Activated B cell treated with CpG ODN at 0.5 μM for 24 hours (primary cell): ENCODE measurements at regions not wholly inside any gene's neighbourhood (a gene's known extent, or its start where the extent isn't known, plus 50 kb on each side); places are given as distances from the start of the nearest gene placed in this dataset.

Experiments
- ATAC-seq: fragments of 200-7000 bp; cut with Tn5 transposase; one replicate; pipeline ENCODE4 v1.10.0; 2021; ENCODE audit warnings: low read depth, mild to moderate bottlenecking, moderate library complexity
- CTCF ChIA-PET: fragments of 350-600 bp; sonication (Branson Sonifier 250); formaldehyde crosslinking; loops from one replicate; lab custom pipeline; 2021; ENCODE audit warnings: antibody characterized with exemption; lab: Charles Lee
- POLR2A ChIA-PET: fragments of 350-600 bp; sonication (Branson Sonifier 250); formaldehyde crosslinking; loops from one replicate; lab custom pipeline; 2021; ENCODE audit warnings: antibody characterized with exemption; lab: Charles Lee
- DNase-seq: peaks from one replicate; pipeline ENCODE4 v3.0.0; 2022
- H3K27ac Mint-ChIP-seq: one replicate; pipeline ENCODE4 v1.8.0; 2020; ENCODE audit warnings: mixed read lengths
- H3K27me3 Mint-ChIP-seq: one replicate; pipeline ENCODE4 v1.8.0; 2021; ENCODE audit warnings: mixed read lengths
- H3K36me3 Mint-ChIP-seq: one replicate; pipeline ENCODE4 v1.8.0; 2021; ENCODE audit warnings: low read depth, mixed read lengths
- H3K4me1 Mint-ChIP-seq: one replicate; pipeline ENCODE4 v1.8.0; 2021; ENCODE audit warnings: mixed read lengths
- H3K4me3 Mint-ChIP-seq: one replicate; pipeline ENCODE4 v1.8.0; 2020; ENCODE audit warnings: mild to moderate bottlenecking, mixed read lengths
- H3K9me3 Mint-ChIP-seq: one replicate; pipeline ENCODE4 v1.8.0; 2020; ENCODE audit warnings: mixed read lengths
- CTCF ChIP-seq: fragments of 200-600 bp; IDR thresholded peaks from one replicate; pipeline ENCODE4 v1.8.0; 2022; ENCODE audit warnings: antibody characterized with exemption, mild to moderate bottlenecking
- intact Hi-C: fragments of 100-400 bp; cut with micrococcal nuclease; formaldehyde crosslinking; loops from one replicate; pipeline ENCODE4 v1.15.1; 2024

- H3K36me3 Mint-ChIP-seq: no peaks in the 10 kb centered on the region
- H3K4me3 Mint-ChIP-seq: no peak overlapping the region
- H3K27ac Mint-ChIP-seq: no peak overlapping the region
- ChIA-PET POLR2A (no interaction called here), CTCF (no interaction called here)
- no peak for DNase-seq
- H3K4me1 Mint-ChIP-seq: no peaks in the 10 kb centered on the region
- peaks cover 73% of the 10 kb centered on the region for H3K27me3 Mint-ChIP-seq
- no peak for TF ChIP-seq CTCF
- intact Hi-C loops: no loop called here
- ATAC-seq: no peak
- no peaks in the 10 kb centered on the region for H3K9me3 Mint-ChIP-seq
These were observed 218.1 kb upstream of the FOXF1 start for GRCh38 chr16:86292171-86292775.

GRCh38 chr16:86292942-86293341 is 217.4 kb upstream of the FOXF1 start:
- Mint-ChIP-seq H3K4me1 (no peaks in the 10 kb centered on the region), H3K4me3 (no peak overlapping the region), H3K27me3 (peaks cover 71% of the 10 kb centered on the region), H3K27ac (no peak overlapping the region), H3K36me3 (no peaks in the 10 kb centered on the region), H3K9me3 (no peaks in the 10 kb centered on the region)
- ATAC-seq (no peak), DNase-seq (no peak)
- POLR2A ChIA-PET: no interaction called here
- CTCF ChIA-PET: no interaction called here
- TF ChIP-seq CTCF: no peak
- intact Hi-C loops: no loop called here

GRCh38 chr16:86293906-86294305 is 216.4 kb upstream of the FOXF1 start:
- Mint-ChIP-seq H3K4me3 (no peak overlapping the region), H3K36me3 (no peaks in the 10 kb centered on the region), H3K27me3 (peaks cover 73% of the 10 kb centered on the region), H3K9me3 (no peaks in the 10 kb centered on the region), H3K4me1 (no peaks in the 10 kb centered on the region), H3K27ac (no peak overlapping the region)
- CTCF ChIA-PET: no interaction called here
- POLR2A ChIA-PET: no interaction called here
- ATAC-seq: no peak
- intact Hi-C loops: no loop called here
- TF ChIP-seq CTCF: no peak
- no peak for DNase-seq

GRCh38 chr16:86294535-86295196 is 215.7 kb upstream of the FOXF1 start:
- no peaks in the 10 kb centered on the region for H3K4me1 Mint-ChIP-seq
- intact Hi-C loops: no loop called here
- no peak for DNase-seq
- H3K36me3 Mint-ChIP-seq: no peaks in the 10 kb centered on the region
- no peaks in the 10 kb centered on the region for H3K9me3 Mint-ChIP-seq
- CTCF ChIA-PET: no interaction called here
- peaks cover 66% of the 10 kb centered on the region for H3K27me3 Mint-ChIP-seq
- no peak overlapping the region for H3K27ac Mint-ChIP-seq
- TF ChIP-seq CTCF: no peak
- H3K4me3 Mint-ChIP-seq: no peak overlapping the region
- ATAC-seq: no peak
- POLR2A ChIA-PET: no interaction called here

- Mint-ChIP-seq H3K4me1 (peaks cover 1% of the 10 kb centered on the region), H3K9me3 (no peaks in the 10 kb centered on the region), H3K27ac (no peak overlapping the region), H3K4me3 (no peak overlapping the region), H3K27me3 (peaks cover 63% of the 10 kb centered on the region), H3K36me3 (no peaks in the 10 kb centered on the region)
- ATAC-seq (no peak), DNase-seq (no peak)
- ChIA-PET POLR2A (no interaction called here), CTCF (no interaction called here)
- TF ChIP-seq CTCF: no peak
- intact Hi-C loops: no loop called here
These were observed 214.1 kb upstream of the FOXF1 start for GRCh38 chr16:86296256-86296655.
